Liver (tissue), 8 donors: ENCODE measurements at regions not wholly inside any gene's neighbourhood (a gene's known extent, or its start where the extent isn't known, plus 50 kb on each side); places are given as distances from the start of the nearest gene placed in this dataset.

Experiments
- DNase-seq: peaks from one replicate; pipeline ENCODE4 v3.0.0-alpha.2; 2017; ENCODE audit warnings: low spot score
- H3K27ac ChIP-seq, 2 donors: one replicate each; pipeline ENCODE4 v1.7.0; 2013; ENCODE audit warnings: inconsistent platforms in 2 of 2, low read length in 2 of 2, control low read depth in 1 of 2, low read depth in 1 of 2, mild to moderate bottlenecking in 1 of 2
- H3K27me3 ChIP-seq, 4 donors: one replicate each; pipeline versions ENCODE4 v1.6.1 to v1.7.0; 2013; ENCODE audit warnings: low read length in 3 of 4, inconsistent platforms in 1 of 4, mild to moderate bottlenecking in 1 of 4, moderate library complexity in 1 of 4; ENCODE audit not compliant: control insufficient read depth in 4 of 4, insufficient read depth in 4 of 4
- H3K36me3 ChIP-seq, 4 donors: one replicate each; pipeline versions ENCODE4 v1.6.1 to v1.7.0; 2013; ENCODE audit warnings: low read length in 3 of 4, mild to moderate bottlenecking in 3 of 4, low read depth in 1 of 4, moderate library complexity in 1 of 4; ENCODE audit not compliant: control insufficient read depth in 4 of 4, insufficient read depth in 3 of 4
- H3K4me1 ChIP-seq, 4 donors: one replicate each; pipeline versions ENCODE4 v1.6.1 to v1.7.0; 2013; ENCODE audit warnings: low read length in 3 of 4, mild to moderate bottlenecking in 3 of 4, moderate library complexity in 1 of 4; ENCODE audit not compliant: control insufficient read depth in 4 of 4, insufficient read depth in 4 of 4
- H3K4me3 ChIP-seq, 3 donors: one replicate each; pipeline versions ENCODE4 v1.6.1 to v1.7.0; 2013; ENCODE audit warnings: low read length in 3 of 3, control low read depth in 1 of 3, low read depth in 1 of 3, mild to moderate bottlenecking in 1 of 3
- H3K9ac ChIP-seq, 2 donors: one replicate each; pipeline ENCODE4 v1.7.0; 2013; ENCODE audit warnings: low read length in 2 of 2, mild to moderate bottlenecking in 2 of 2, moderate library complexity in 2 of 2, control low read depth in 1 of 2, low read depth in 1 of 2
- H3K9me3 ChIP-seq, 4 donors: one replicate each; pipeline versions ENCODE4 v1.6.1 to v1.7.0; 2013; ENCODE audit warnings: low read length in 3 of 4; ENCODE audit not compliant: control insufficient read depth in 4 of 4
- EGR1 ChIP-seq, 2 donors: IDR thresholded peaks; 2 replicates each; pipeline ENCODE4 v1.6.1; 2016 to 2018; ENCODE audit warnings: antibody characterized with exemption in 2 of 2, low read depth in 2 of 2
- FOXA1 ChIP-seq: IDR thresholded peaks from 2 replicates; pipeline ENCODE4 v1.6.1; 2016; ENCODE audit warnings: antibody characterized with exemption
- FOXA2 ChIP-seq: IDR thresholded peaks from 2 replicates; pipeline ENCODE4 v1.6.1; 2016; ENCODE audit warnings: antibody characterized with exemption
- GABPA ChIP-seq, 2 donors: IDR thresholded peaks in 1 of 2; conservative IDR thresholded peaks in 1 of 2; 2 replicates each; pipeline ENCODE4 v1.6.1; 2016; ENCODE audit warnings: antibody characterized with exemption in 2 of 2, mild to moderate bottlenecking in 1 of 2, moderate library complexity in 1 of 2
- HNF4A ChIP-seq, 2 donors: conservative IDR thresholded peaks; 2 replicates each; pipeline ENCODE4 v1.6.1; 2016; ENCODE audit warnings: antibody characterized with exemption in 2 of 2, mild to moderate bottlenecking in 2 of 2
- HNF4G ChIP-seq: IDR thresholded peaks from 2 replicates; pipeline ENCODE4 v1.6.1; 2016; ENCODE audit warnings: antibody characterized with exemption
- JUND ChIP-seq, 2 donors: IDR thresholded peaks; 2 replicates each; pipeline ENCODE4 v1.6.1; 2016; ENCODE audit warnings: antibody characterized with exemption in 2 of 2
- NR2F2 ChIP-seq: IDR thresholded peaks from 2 replicates; pipeline ENCODE4 v1.6.1; 2016; ENCODE audit warnings: antibody characterized with exemption
- RAD21 ChIP-seq, 2 donors: IDR thresholded peaks; 2 replicates each; pipeline ENCODE4 v1.6.1; 2016; ENCODE audit warnings: antibody characterized with exemption in 2 of 2, mild to moderate bottlenecking in 2 of 2
- RXRA ChIP-seq, 2 donors: IDR thresholded peaks; 2 replicates each; pipeline ENCODE4 v1.6.1; 2017 to 2018; ENCODE audit warnings: antibody characterized with exemption in 2 of 2, mild to moderate bottlenecking in 1 of 2
- SP1 ChIP-seq: IDR thresholded peaks from 2 replicates; pipeline ENCODE4 v1.6.1; 2018; ENCODE audit warnings: antibody characterized with exemption, mild to moderate bottlenecking
- TAF1 ChIP-seq: conservative IDR thresholded peaks from 2 replicates; pipeline ENCODE4 v1.6.1; 2016; ENCODE audit warnings: antibody characterized with exemption, mild to moderate bottlenecking
- YY1 ChIP-seq: IDR thresholded peaks from 2 replicates; pipeline ENCODE4 v1.6.1; 2016; ENCODE audit warnings: antibody characterized with exemption, mild to moderate bottlenecking
- WGBS: extraction: QIAGEN DNeasy Blood & Tissue Kit; methylation state at CpG from one replicate; pipeline ENCODE4 v1.1.7; 2013; 5-methylcytosine and 5-hydroxymethylcytosine counted together
- TF ChIP-seq, protein P1 (sequence below): IDR thresholded peaks from 2 replicates; pipeline ENCODE4 v1.6.1; 2016; ENCODE audit warnings: antibody characterized with exemption, mild to moderate bottlenecking
- TF ChIP-seq, protein P2 (sequence below): IDR thresholded peaks from 2 replicates; pipeline ENCODE4 v1.6.1; 2016; ENCODE audit warnings: antibody characterized with exemption
- TF ChIP-seq, protein P3 (sequence below): IDR thresholded peaks from 2 replicates; pipeline ENCODE4 v1.6.1; 2016; ENCODE audit warnings: antibody characterized with exemption
- TF ChIP-seq, protein P4 (sequence below): fragments of 150-350 bp; IDR thresholded peaks from 2 replicates; pipeline ENCODE4 v1.5.1; 2017; ENCODE audit warnings: improper control_type of control experiment, low read depth, low read length; ENCODE audit not compliant: missing input control
- TF ChIP-seq, protein P5 (sequence below): IDR thresholded peaks from 2 replicates; pipeline ENCODE4 v1.6.1; 2016; ENCODE audit warnings: antibody characterized with exemption
- donor health status: healthy.
- donor health status: healthy.
- donor health status: healthy.
- donor health status: healthy.
- donor health status: healthy.

DNA sequence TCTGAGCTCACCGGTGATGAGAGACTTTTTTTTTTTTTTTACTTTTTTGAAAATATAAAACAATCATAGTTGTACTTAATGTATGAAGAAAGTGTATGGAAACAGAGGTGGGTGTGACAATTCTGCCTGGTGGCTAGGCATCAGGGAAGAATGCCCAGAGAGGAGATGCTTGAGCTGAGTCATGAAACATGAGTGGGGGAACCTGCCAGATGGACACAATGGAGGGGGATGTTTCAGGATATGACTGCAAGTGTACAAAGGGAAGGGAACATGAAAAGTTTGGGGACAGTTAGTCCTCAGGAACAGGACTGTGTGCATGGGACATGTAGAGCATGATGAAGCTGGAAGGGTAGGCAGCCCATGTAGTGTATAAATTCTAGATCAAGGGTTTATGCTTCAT is 274.2 kb upstream of the E2F7 start:
- Histone ChIP-seq H3K9me3 (peaks cover 0 to 4% (median 0%) of the 10 kb centered on the region in 4 donors), H3K9ac (no peak overlapping the region), H3K27ac (no peak overlapping the region), H3K4me1 (no peaks in the 10 kb centered on the region), H3K4me3 (no peak overlapping the region), H3K27me3 (no peaks in the 10 kb centered on the region), H3K36me3 (no peaks in the 10 kb centered on the region)
- WGBS = 91% methylated on average over 1 of the region's 1 CpG
- no peak for TF ChIP-seq FOXA1
- TF ChIP-seq HNF4A (conservative IDR thresholded peaks at IDR 0.05) = no peak
- TF ChIP-seq GABPA (IDR thresholded peaks at IDR 0.05 in 1 of 2, conservative IDR thresholded peaks at IDR 0.05 in 1 of 2) = no peak
- TF ChIP-seq TAF1 = no peak
- TF ChIP-seq, protein P1, sequence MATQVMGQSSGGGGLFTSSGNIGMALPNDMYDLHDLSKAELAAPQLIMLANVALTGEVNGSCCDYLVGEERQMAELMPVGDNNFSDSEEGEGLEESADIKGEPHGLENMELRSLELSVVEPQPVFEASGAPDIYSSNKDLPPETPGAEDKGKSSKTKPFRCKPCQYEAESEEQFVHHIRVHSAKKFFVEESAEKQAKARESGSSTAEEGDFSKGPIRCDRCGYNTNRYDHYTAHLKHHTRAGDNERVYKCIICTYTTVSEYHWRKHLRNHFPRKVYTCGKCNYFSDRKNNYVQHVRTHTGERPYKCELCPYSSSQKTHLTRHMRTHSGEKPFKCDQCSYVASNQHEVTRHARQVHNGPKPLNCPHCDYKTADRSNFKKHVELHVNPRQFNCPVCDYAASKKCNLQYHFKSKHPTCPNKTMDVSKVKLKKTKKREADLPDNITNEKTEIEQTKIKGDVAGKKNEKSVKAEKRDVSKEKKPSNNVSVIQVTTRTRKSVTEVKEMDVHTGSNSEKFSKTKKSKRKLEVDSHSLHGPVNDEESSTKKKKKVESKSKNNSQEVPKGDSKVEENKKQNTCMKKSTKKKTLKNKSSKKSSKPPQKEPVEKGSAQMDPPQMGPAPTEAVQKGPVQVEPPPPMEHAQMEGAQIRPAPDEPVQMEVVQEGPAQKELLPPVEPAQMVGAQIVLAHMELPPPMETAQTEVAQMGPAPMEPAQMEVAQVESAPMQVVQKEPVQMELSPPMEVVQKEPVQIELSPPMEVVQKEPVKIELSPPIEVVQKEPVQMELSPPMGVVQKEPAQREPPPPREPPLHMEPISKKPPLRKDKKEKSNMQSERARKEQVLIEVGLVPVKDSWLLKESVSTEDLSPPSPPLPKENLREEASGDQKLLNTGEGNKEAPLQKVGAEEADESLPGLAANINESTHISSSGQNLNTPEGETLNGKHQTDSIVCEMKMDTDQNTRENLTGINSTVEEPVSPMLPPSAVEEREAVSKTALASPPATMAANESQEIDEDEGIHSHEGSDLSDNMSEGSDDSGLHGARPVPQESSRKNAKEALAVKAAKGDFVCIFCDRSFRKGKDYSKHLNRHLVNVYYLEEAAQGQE = no peak
- TF ChIP-seq, protein P2, sequence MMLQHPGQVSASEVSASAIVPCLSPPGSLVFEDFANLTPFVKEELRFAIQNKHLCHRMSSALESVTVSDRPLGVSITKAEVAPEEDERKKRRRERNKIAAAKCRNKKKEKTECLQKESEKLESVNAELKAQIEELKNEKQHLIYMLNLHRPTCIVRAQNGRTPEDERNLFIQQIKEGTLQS = no peak
- TF ChIP-seq HNF4G = no peak
- TF ChIP-seq RAD21 (IDR thresholded peaks at IDR 0.05) = no peak
- TF ChIP-seq, protein P3, sequence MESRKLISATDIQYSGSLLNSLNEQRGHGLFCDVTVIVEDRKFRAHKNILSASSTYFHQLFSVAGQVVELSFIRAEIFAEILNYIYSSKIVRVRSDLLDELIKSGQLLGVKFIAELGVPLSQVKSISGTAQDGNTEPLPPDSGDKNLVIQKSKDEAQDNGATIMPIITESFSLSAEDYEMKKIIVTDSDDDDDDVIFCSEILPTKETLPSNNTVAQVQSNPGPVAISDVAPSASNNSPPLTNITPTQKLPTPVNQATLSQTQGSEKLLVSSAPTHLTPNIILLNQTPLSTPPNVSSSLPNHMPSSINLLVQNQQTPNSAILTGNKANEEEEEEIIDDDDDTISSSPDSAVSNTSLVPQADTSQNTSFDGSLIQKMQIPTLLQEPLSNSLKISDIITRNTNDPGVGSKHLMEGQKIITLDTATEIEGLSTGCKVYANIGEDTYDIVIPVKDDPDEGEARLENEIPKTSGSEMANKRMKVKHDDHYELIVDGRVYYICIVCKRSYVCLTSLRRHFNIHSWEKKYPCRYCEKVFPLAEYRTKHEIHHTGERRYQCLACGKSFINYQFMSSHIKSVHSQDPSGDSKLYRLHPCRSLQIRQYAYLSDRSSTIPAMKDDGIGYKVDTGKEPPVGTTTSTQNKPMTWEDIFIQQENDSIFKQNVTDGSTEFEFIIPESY = no peak
- TF ChIP-seq JUND (IDR thresholded peaks at IDR 0.05) = no peak
- DNase-seq = no peak

DNA sequence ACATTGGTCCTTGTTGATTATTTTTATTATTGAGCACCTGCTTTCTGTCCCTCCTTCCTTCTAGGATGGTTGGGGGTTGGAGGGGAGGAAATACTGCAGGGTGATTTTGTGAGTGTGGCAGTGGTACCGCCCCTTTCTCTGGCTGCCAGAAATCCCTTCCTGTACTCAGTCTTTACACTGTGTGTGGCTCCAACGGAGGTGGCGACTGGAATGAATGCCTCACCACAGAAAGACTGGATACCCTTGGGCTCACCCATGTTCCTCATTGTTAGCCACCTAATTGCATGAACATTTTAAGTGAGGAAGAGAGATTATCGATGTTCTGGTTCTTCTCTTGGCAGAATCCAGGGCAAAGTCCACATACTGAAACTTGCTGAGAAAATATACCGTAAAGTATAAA is 272.0 kb upstream of the E2F7 start:
- Histone ChIP-seq H3K27ac (no peak overlapping the region), H3K27me3 (no peaks in the 10 kb centered on the region), H3K4me1 (no peaks in the 10 kb centered on the region), H3K9ac (no peak overlapping the region), H3K4me3 (no peak overlapping the region), H3K9me3 (peaks cover 0 to 4% (median 0%) of the 10 kb centered on the region in 4 donors), H3K36me3 (no peaks in the 10 kb centered on the region)
- no peak for DNase-seq
- WGBS = 69% methylated on average over 5 of the region's 5 CpGs
- TF ChIP-seq HNF4G (no peak), FOXA2 (no peak), NR2F2 (no peak), TAF1 (no peak), FOXA1 (no peak), SP1 (no peak), RXRA (IDR thresholded peaks at IDR 0.05) (no peak), EGR1 (IDR thresholded peaks at IDR 0.05; ENCODE audit: low read depth in 2 of 2) (no peak), YY1 (no peak), HNF4A (conservative IDR thresholded peaks at IDR 0.05) (no peak), RAD21 (IDR thresholded peaks at IDR 0.05) (no peak)
- TF ChIP-seq, protein P4, sequence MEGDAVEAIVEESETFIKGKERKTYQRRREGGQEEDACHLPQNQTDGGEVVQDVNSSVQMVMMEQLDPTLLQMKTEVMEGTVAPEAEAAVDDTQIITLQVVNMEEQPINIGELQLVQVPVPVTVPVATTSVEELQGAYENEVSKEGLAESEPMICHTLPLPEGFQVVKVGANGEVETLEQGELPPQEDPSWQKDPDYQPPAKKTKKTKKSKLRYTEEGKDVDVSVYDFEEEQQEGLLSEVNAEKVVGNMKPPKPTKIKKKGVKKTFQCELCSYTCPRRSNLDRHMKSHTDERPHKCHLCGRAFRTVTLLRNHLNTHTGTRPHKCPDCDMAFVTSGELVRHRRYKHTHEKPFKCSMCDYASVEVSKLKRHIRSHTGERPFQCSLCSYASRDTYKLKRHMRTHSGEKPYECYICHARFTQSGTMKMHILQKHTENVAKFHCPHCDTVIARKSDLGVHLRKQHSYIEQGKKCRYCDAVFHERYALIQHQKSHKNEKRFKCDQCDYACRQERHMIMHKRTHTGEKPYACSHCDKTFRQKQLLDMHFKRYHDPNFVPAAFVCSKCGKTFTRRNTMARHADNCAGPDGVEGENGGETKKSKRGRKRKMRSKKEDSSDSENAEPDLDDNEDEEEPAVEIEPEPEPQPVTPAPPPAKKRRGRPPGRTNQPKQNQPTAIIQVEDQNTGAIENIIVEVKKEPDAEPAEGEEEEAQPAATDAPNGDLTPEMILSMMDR = no peak
- TF ChIP-seq, protein P2 = no peak
- TF ChIP-seq, protein P1 = no peak
- TF ChIP-seq, protein P3 = no peak
- TF ChIP-seq, protein P5, sequence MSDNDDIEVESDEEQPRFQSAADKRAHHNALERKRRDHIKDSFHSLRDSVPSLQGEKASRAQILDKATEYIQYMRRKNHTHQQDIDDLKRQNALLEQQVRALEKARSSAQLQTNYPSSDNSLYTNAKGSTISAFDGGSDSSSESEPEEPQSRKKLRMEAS = no peak
